OCI-LY1 (cell line): ENCODE measurements at regions not wholly inside any gene's neighbourhood (a gene's known extent, or its start where the extent isn't known, plus 50 kb on each side); places are given as distances from the start of the nearest gene placed in this dataset.

Experiments used
- EZH2 ChIP-seq: fragments of 200-600 bp; sonication (generic), shearing (Covaris generic); IDR thresholded peaks from 2 replicates; pipeline ENCODE4 v1.8.0; 2017; ENCODE audit warnings: borderline replicate concordance, mixed run types, mild to moderate bottlenecking, antibody characterized with exemption, low read length, moderate library complexity, mixed read lengths
- TF ChIP-seq, protein P1 (sequence below): fragments of 200-600 bp; sonication (generic), shearing (Covaris generic); IDR thresholded peaks from 2 replicates; pipeline ENCODE4 v1.5.1; 2017; ENCODE audit warnings: mild to moderate bottlenecking, antibody characterized with exemption, low read length, moderate library complexity, mixed read lengths

DNA sequence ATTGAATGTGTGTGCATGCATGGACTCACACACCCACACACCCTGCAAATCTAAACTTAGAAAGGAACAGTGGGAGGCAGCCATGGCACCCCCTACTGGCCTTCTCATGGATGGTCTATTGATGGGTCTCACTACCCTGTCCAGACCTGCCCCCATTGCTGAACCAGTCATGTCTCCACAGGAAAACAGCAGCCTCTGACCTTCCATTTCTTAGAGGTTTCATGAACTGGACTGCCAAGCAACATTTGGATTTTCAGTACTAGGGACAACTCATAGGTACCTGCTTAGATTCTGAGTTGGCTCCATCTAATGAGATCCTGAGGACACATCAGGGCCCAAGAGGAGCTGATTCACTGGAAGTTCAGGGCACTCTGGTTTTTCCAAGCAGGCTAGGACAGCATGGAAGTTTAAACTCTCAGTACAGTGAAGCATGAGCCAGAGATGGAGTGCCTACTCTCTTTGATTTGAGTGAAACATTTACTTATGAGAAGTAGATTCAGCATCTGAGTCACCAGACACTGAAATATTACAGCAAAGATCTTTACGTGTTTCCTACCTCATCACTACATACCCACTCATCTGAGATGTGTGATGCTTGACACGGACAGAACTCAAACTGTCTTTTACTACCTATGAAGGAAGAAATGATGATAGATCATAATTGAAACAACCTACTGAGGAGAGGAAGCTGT lies 98.9 kb upstream of the PLEKHG7 start:
- TF ChIP-seq, protein P1, sequence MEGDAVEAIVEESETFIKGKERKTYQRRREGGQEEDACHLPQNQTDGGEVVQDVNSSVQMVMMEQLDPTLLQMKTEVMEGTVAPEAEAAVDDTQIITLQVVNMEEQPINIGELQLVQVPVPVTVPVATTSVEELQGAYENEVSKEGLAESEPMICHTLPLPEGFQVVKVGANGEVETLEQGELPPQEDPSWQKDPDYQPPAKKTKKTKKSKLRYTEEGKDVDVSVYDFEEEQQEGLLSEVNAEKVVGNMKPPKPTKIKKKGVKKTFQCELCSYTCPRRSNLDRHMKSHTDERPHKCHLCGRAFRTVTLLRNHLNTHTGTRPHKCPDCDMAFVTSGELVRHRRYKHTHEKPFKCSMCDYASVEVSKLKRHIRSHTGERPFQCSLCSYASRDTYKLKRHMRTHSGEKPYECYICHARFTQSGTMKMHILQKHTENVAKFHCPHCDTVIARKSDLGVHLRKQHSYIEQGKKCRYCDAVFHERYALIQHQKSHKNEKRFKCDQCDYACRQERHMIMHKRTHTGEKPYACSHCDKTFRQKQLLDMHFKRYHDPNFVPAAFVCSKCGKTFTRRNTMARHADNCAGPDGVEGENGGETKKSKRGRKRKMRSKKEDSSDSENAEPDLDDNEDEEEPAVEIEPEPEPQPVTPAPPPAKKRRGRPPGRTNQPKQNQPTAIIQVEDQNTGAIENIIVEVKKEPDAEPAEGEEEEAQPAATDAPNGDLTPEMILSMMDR, result peak; percentile 35; the same call in 1 of the 2 replicates
- no peak for TF ChIP-seq EZH2
